ENCODE measurements at regions not wholly inside any gene's neighbourhood (a gene's known extent, or its start where the extent isn't known, plus 50 kb on each side); places are given as distances from the start of the nearest gene placed in this dataset.

GRCh38 chr4:158428242-158428641, 93.4 kb upstream of the RXFP1 start:
- Histone ChIP-seq H3K9ac (ENCODE audit: low read depth, low read length, poor library complexity, severe bottlenecking) (no peak overlapping the region), H3K4me2 (ENCODE audit: low read depth, low read length, poor library complexity, severe bottlenecking) (no peak overlapping the region), H3K27me3 (ENCODE audit: insufficient read depth, low read length, poor library complexity, severe bottlenecking) (no peaks in the 10 kb centered on the region), H3K36me3 (ENCODE audit: insufficient read depth, low read length) (no peaks in the 10 kb centered on the region), H3K79me2 (ENCODE audit: insufficient read depth, low read length) (no peaks in the 10 kb centered on the region), H3K4me3 (ENCODE audit: low read length, poor library complexity, severe bottlenecking) (no peak overlapping the region), H3F3A (ENCODE audit: low read depth) (no peaks in the 10 kb centered on the region), H2AFZ (ENCODE audit: low read length) (no peak overlapping the region), H3K9me3 (ENCODE audit: insufficient read depth, low read depth, low read length) (no peaks in the 10 kb centered on the region), H3K4me1 (ENCODE audit: insufficient read depth, low read length, poor library complexity, severe bottlenecking) (no peaks in the 10 kb centered on the region), H4K20me1 (ENCODE audit: insufficient read depth, low read length, poor library complexity, severe bottlenecking) (no peaks in the 10 kb centered on the region), H3K9me2 (replicated peaks; ENCODE audit: low read depth, low read length) (no peaks in the 10 kb centered on the region)
- TF ChIP-seq CTCF (conservative IDR thresholded peaks at IDR 0.05; ENCODE audit: low read length): no peak

GRCh38 chr4:158442736-158443135, 78.9 kb upstream of the RXFP1 start:
- Histone ChIP-seq H3K79me2 (ENCODE audit: insufficient read depth, low read length) (no peaks in the 10 kb centered on the region), H3K9me3 (ENCODE audit: insufficient read depth, low read depth, low read length) (no peaks in the 10 kb centered on the region), H3K4me1 (ENCODE audit: insufficient read depth, low read length, poor library complexity, severe bottlenecking) (no peaks in the 10 kb centered on the region), H4K20me1 (ENCODE audit: insufficient read depth, low read length, poor library complexity, severe bottlenecking) (no peaks in the 10 kb centered on the region), H3K4me2 (ENCODE audit: low read depth, low read length, poor library complexity, severe bottlenecking) (no peak overlapping the region), H2AFZ (ENCODE audit: low read length) (no peak overlapping the region), H3K9me2 (replicated peaks; ENCODE audit: low read depth, low read length) (no peaks in the 10 kb centered on the region), H3K36me3 (ENCODE audit: insufficient read depth, low read length) (no peaks in the 10 kb centered on the region), H3F3A (ENCODE audit: low read depth) (no peaks in the 10 kb centered on the region), H3K4me3 (ENCODE audit: low read length, poor library complexity, severe bottlenecking) (no peak overlapping the region), H3K27me3 (ENCODE audit: insufficient read depth, low read length, poor library complexity, severe bottlenecking) (no peaks in the 10 kb centered on the region), H3K9ac (ENCODE audit: low read depth, low read length, poor library complexity, severe bottlenecking) (no peak overlapping the region)
- no peak for TF ChIP-seq EZH2phosphoT487 (IDR thresholded peaks at IDR 0.05; ENCODE audit: borderline replicate concordance)
- TF ChIP-seq CTCF (conservative IDR thresholded peaks at IDR 0.05; ENCODE audit: low read length): no peak

- Histone ChIP-seq H3K27me3 (ENCODE audit: insufficient read depth, low read length, poor library complexity, severe bottlenecking) (no peaks in the 10 kb centered on the region), H3F3A (ENCODE audit: low read depth) (no peaks in the 10 kb centered on the region), H3K9me3 (ENCODE audit: insufficient read depth, low read depth, low read length) (no peaks in the 10 kb centered on the region), H3K36me3 (ENCODE audit: insufficient read depth, low read length) (no peaks in the 10 kb centered on the region), H3K4me1 (ENCODE audit: insufficient read depth, low read length, poor library complexity, severe bottlenecking) (no peaks in the 10 kb centered on the region), H3K9me2 (replicated peaks; ENCODE audit: low read depth, low read length) (no peaks in the 10 kb centered on the region), H3K9ac (ENCODE audit: low read depth, low read length, poor library complexity, severe bottlenecking) (no peak overlapping the region), H3K79me2 (ENCODE audit: insufficient read depth, low read length) (no peaks in the 10 kb centered on the region), H4K20me1 (ENCODE audit: insufficient read depth, low read length, poor library complexity, severe bottlenecking) (no peaks in the 10 kb centered on the region), H3K4me2 (ENCODE audit: low read depth, low read length, poor library complexity, severe bottlenecking) (no peak overlapping the region), H3K4me3 (ENCODE audit: low read length, poor library complexity, severe bottlenecking) (no peak overlapping the region), H2AFZ (ENCODE audit: low read length) (no peak overlapping the region)
- TF ChIP-seq CTCF (conservative IDR thresholded peaks at IDR 0.05; ENCODE audit: low read length) (no peak), EZH2phosphoT487 (IDR thresholded peaks at IDR 0.05; ENCODE audit: borderline replicate concordance) (no peak)
These were observed 78.0 kb upstream of the RXFP1 start for GRCh38 chr4:158443731-158444130.

Measured in Loucy (cell line).